ENCODE measurements at regions not wholly inside any gene's neighbourhood (a gene's known extent, or its start where the extent isn't known, plus 50 kb on each side); places are given as distances from the start of the nearest gene placed in this dataset.

DNA sequence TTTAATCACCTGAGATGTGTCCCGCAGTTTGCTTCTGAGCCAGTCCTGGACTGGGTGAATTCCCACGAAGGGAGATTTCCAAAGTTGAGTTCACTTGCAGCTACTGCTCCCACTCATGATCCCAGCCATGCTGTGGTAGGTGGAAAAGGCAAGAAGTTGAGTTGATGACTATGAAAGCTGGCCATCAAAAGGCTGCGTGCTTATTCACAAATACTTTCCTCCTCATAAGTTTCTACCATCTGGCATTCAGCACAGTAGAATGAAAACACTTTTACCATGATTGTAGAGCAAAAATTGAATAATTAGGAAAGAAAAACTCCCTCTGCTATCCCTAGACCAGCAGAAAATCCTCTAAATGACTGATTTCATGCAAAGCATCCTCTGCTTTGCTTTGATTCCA lies 281.8 kb downstream of the INHBA start:
- TF ChIP-seq POLR2A (IDR thresholded peaks at IDR 0.05) (no peak), POLR2AphosphoS5 (IDR thresholded peaks at IDR 0.05) (no peak)
- TF ChIP-seq, protein P1, sequence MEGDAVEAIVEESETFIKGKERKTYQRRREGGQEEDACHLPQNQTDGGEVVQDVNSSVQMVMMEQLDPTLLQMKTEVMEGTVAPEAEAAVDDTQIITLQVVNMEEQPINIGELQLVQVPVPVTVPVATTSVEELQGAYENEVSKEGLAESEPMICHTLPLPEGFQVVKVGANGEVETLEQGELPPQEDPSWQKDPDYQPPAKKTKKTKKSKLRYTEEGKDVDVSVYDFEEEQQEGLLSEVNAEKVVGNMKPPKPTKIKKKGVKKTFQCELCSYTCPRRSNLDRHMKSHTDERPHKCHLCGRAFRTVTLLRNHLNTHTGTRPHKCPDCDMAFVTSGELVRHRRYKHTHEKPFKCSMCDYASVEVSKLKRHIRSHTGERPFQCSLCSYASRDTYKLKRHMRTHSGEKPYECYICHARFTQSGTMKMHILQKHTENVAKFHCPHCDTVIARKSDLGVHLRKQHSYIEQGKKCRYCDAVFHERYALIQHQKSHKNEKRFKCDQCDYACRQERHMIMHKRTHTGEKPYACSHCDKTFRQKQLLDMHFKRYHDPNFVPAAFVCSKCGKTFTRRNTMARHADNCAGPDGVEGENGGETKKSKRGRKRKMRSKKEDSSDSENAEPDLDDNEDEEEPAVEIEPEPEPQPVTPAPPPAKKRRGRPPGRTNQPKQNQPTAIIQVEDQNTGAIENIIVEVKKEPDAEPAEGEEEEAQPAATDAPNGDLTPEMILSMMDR (IDR thresholded peaks at IDR 0.05 in 8 of 11, conservative IDR thresholded peaks at IDR 0.05 in 3 of 11) = no peak
